Liver (tissue), 8 donors: ENCODE measurements at regions not wholly inside any gene's neighbourhood (a gene's known extent, or its start where the extent isn't known, plus 50 kb on each side); places are given as distances from the start of the nearest gene placed in this dataset.
"Not testable (repeated sequence)": the region's sequence is repeated elsewhere in the genome, so short reads cannot be mapped to it uniquely, and the experiment has no call there.

Source experiments
- DNase-seq: peaks from one replicate; pipeline ENCODE4 v3.0.0-alpha.2; 2017; ENCODE audit warnings: low spot score
- H3K27ac ChIP-seq, 2 donors: one replicate each; pipeline ENCODE4 v1.7.0; 2013; ENCODE audit warnings: inconsistent platforms in 2 of 2, low read length in 2 of 2, control low read depth in 1 of 2, low read depth in 1 of 2, mild to moderate bottlenecking in 1 of 2
- H3K27me3 ChIP-seq, 4 donors: one replicate each; pipeline versions ENCODE4 v1.6.1 to v1.7.0; 2013; ENCODE audit warnings: low read length in 3 of 4, inconsistent platforms in 1 of 4, mild to moderate bottlenecking in 1 of 4, moderate library complexity in 1 of 4; ENCODE audit not compliant: control insufficient read depth in 4 of 4, insufficient read depth in 4 of 4
- H3K36me3 ChIP-seq, 4 donors: one replicate each; pipeline versions ENCODE4 v1.6.1 to v1.7.0; 2013; ENCODE audit warnings: low read length in 3 of 4, mild to moderate bottlenecking in 3 of 4, low read depth in 1 of 4, moderate library complexity in 1 of 4; ENCODE audit not compliant: control insufficient read depth in 4 of 4, insufficient read depth in 3 of 4
- H3K4me1 ChIP-seq, 4 donors: one replicate each; pipeline versions ENCODE4 v1.6.1 to v1.7.0; 2013; ENCODE audit warnings: low read length in 3 of 4, mild to moderate bottlenecking in 3 of 4, moderate library complexity in 1 of 4; ENCODE audit not compliant: control insufficient read depth in 4 of 4, insufficient read depth in 4 of 4
- H3K4me3 ChIP-seq, 3 donors: one replicate each; pipeline versions ENCODE4 v1.6.1 to v1.7.0; 2013; ENCODE audit warnings: low read length in 3 of 3, control low read depth in 1 of 3, low read depth in 1 of 3, mild to moderate bottlenecking in 1 of 3
- H3K9ac ChIP-seq, 2 donors: one replicate each; pipeline ENCODE4 v1.7.0; 2013; ENCODE audit warnings: low read length in 2 of 2, mild to moderate bottlenecking in 2 of 2, moderate library complexity in 2 of 2, control low read depth in 1 of 2, low read depth in 1 of 2
- H3K9me3 ChIP-seq, 4 donors: one replicate each; pipeline versions ENCODE4 v1.6.1 to v1.7.0; 2013; ENCODE audit warnings: low read length in 3 of 4; ENCODE audit not compliant: control insufficient read depth in 4 of 4
- ATF3 ChIP-seq: IDR thresholded peaks from 2 replicates; pipeline ENCODE4 v1.6.1; 2016; ENCODE audit warnings: antibody characterized with exemption
- CTCF ChIP-seq: fragments of 150-350 bp; IDR thresholded peaks from 2 replicates; pipeline ENCODE4 v1.5.1; 2017; ENCODE audit warnings: improper control_type of control experiment, low read depth, low read length; ENCODE audit not compliant: missing input control
- EGR1 ChIP-seq, 2 donors: IDR thresholded peaks; 2 replicates each; pipeline ENCODE4 v1.6.1; 2016 to 2018; ENCODE audit warnings: antibody characterized with exemption in 2 of 2, low read depth in 2 of 2
- FOXA1 ChIP-seq: IDR thresholded peaks from 2 replicates; pipeline ENCODE4 v1.6.1; 2016; ENCODE audit warnings: antibody characterized with exemption
- FOXA2 ChIP-seq: IDR thresholded peaks from 2 replicates; pipeline ENCODE4 v1.6.1; 2016; ENCODE audit warnings: antibody characterized with exemption
- GABPA ChIP-seq, 2 donors: IDR thresholded peaks in 1 of 2; conservative IDR thresholded peaks in 1 of 2; 2 replicates each; pipeline ENCODE4 v1.6.1; 2016; ENCODE audit warnings: antibody characterized with exemption in 2 of 2, mild to moderate bottlenecking in 1 of 2, moderate library complexity in 1 of 2
- HNF4A ChIP-seq, 2 donors: conservative IDR thresholded peaks; 2 replicates each; pipeline ENCODE4 v1.6.1; 2016; ENCODE audit warnings: antibody characterized with exemption in 2 of 2, mild to moderate bottlenecking in 2 of 2
- HNF4G ChIP-seq: IDR thresholded peaks from 2 replicates; pipeline ENCODE4 v1.6.1; 2016; ENCODE audit warnings: antibody characterized with exemption
- JUND ChIP-seq, 2 donors: IDR thresholded peaks; 2 replicates each; pipeline ENCODE4 v1.6.1; 2016; ENCODE audit warnings: antibody characterized with exemption in 2 of 2
- NR2F2 ChIP-seq: IDR thresholded peaks from 2 replicates; pipeline ENCODE4 v1.6.1; 2016; ENCODE audit warnings: antibody characterized with exemption
- RAD21 ChIP-seq, 2 donors: IDR thresholded peaks; 2 replicates each; pipeline ENCODE4 v1.6.1; 2016; ENCODE audit warnings: antibody characterized with exemption in 2 of 2, mild to moderate bottlenecking in 2 of 2
- RXRA ChIP-seq, 2 donors: IDR thresholded peaks; 2 replicates each; pipeline ENCODE4 v1.6.1; 2017 to 2018; ENCODE audit warnings: antibody characterized with exemption in 2 of 2, mild to moderate bottlenecking in 1 of 2
- SP1 ChIP-seq: IDR thresholded peaks from 2 replicates; pipeline ENCODE4 v1.6.1; 2018; ENCODE audit warnings: antibody characterized with exemption, mild to moderate bottlenecking
- TAF1 ChIP-seq: conservative IDR thresholded peaks from 2 replicates; pipeline ENCODE4 v1.6.1; 2016; ENCODE audit warnings: antibody characterized with exemption, mild to moderate bottlenecking
- YY1 ChIP-seq: IDR thresholded peaks from 2 replicates; pipeline ENCODE4 v1.6.1; 2016; ENCODE audit warnings: antibody characterized with exemption, mild to moderate bottlenecking
- ZBTB33 ChIP-seq: IDR thresholded peaks from 2 replicates; pipeline ENCODE4 v1.6.1; 2016; ENCODE audit warnings: antibody characterized with exemption
- WGBS: extraction: QIAGEN DNeasy Blood & Tissue Kit; methylation state at CpG from one replicate; pipeline ENCODE4 v1.1.7; 2013; 5-methylcytosine and 5-hydroxymethylcytosine counted together
- TF ChIP-seq, protein P1 (sequence below): IDR thresholded peaks from 2 replicates; pipeline ENCODE4 v1.6.1; 2016; ENCODE audit warnings: antibody characterized with exemption, mild to moderate bottlenecking
- TF ChIP-seq, protein P2 (sequence below): IDR thresholded peaks from 2 replicates; pipeline ENCODE4 v1.6.1; 2016; ENCODE audit warnings: antibody characterized with exemption
- donor health status: healthy.
- donor health status: healthy.
- donor health status: healthy.
- donor health status: healthy.
- donor health status: healthy.

GRCh38 chr3:153404157-153404556 is 242.1 kb downstream of the RAP2B start:
- Histone ChIP-seq H3K27me3 (no peaks in the 10 kb centered on the region), H3K27ac (no peak overlapping the region), H3K36me3 (no peaks in the 10 kb centered on the region), H3K4me1 (no peaks in the 10 kb centered on the region), H3K9ac (no peak overlapping the region), H3K9me3 (no peaks in the 10 kb centered on the region), H3K4me3 (no peak overlapping the region)
- 47% methylated on average over 2 of the region's 2 CpGs for WGBS
- no peak for DNase-seq
- TF ChIP-seq RAD21 (IDR thresholded peaks at IDR 0.05) = no peak
- TF ChIP-seq, protein P1, sequence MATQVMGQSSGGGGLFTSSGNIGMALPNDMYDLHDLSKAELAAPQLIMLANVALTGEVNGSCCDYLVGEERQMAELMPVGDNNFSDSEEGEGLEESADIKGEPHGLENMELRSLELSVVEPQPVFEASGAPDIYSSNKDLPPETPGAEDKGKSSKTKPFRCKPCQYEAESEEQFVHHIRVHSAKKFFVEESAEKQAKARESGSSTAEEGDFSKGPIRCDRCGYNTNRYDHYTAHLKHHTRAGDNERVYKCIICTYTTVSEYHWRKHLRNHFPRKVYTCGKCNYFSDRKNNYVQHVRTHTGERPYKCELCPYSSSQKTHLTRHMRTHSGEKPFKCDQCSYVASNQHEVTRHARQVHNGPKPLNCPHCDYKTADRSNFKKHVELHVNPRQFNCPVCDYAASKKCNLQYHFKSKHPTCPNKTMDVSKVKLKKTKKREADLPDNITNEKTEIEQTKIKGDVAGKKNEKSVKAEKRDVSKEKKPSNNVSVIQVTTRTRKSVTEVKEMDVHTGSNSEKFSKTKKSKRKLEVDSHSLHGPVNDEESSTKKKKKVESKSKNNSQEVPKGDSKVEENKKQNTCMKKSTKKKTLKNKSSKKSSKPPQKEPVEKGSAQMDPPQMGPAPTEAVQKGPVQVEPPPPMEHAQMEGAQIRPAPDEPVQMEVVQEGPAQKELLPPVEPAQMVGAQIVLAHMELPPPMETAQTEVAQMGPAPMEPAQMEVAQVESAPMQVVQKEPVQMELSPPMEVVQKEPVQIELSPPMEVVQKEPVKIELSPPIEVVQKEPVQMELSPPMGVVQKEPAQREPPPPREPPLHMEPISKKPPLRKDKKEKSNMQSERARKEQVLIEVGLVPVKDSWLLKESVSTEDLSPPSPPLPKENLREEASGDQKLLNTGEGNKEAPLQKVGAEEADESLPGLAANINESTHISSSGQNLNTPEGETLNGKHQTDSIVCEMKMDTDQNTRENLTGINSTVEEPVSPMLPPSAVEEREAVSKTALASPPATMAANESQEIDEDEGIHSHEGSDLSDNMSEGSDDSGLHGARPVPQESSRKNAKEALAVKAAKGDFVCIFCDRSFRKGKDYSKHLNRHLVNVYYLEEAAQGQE = no peak
- no peak for TF ChIP-seq NR2F2
- TF ChIP-seq TAF1 = no peak
- no peak for TF ChIP-seq EGR1 (IDR thresholded peaks at IDR 0.05; ENCODE audit: low read depth in 2 of 2)
- TF ChIP-seq CTCF = no peak
- TF ChIP-seq, protein P2, sequence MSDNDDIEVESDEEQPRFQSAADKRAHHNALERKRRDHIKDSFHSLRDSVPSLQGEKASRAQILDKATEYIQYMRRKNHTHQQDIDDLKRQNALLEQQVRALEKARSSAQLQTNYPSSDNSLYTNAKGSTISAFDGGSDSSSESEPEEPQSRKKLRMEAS = no peak
- TF ChIP-seq YY1 = no peak
- no peak for TF ChIP-seq JUND (IDR thresholded peaks at IDR 0.05)
- no peak for TF ChIP-seq SP1

DNA sequence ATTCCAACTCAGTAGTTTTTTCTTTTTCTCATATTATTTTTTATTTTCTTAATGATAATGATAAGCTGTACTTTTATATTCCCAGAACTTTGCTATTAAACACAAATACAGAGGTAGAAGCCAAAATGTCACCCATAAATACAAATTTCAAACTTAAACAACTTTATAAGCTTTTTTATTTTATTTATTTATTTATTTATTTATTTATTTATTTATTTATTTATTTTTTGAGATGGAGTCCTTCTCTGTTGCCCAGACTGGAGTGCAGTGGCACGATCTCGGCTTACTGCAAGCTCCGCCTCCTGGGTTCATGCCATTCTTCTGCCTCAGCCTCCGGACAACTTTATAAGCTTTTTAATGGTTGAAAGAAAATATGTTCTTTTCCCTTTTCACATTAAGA is 243.3 kb downstream of the RAP2B start:
- H3K36me3 ChIP-seq, H3K27ac ChIP-seq, DNase-seq, H3K9me3 ChIP-seq, H3K4me1 ChIP-seq, H3K4me3 ChIP-seq, H3K27me3 ChIP-seq, H3K9ac ChIP-seq: not testable (repeated sequence)
- WGBS = 92% methylated on average over 4 of the region's 4 CpGs

GRCh38 chr3:153410517-153410916 is 248.5 kb downstream of the RAP2B start:
- no peaks in the 10 kb centered on the region for H3K9me3 ChIP-seq
- 42% methylated on average over 3 of the region's 3 CpGs for WGBS
- H3K27me3 ChIP-seq = no peaks in the 10 kb centered on the region
- no peaks in the 10 kb centered on the region for H3K36me3 ChIP-seq
- no peaks in the 10 kb centered on the region for H3K4me1 ChIP-seq
- H3K4me3 ChIP-seq = no peak overlapping the region
- no peak overlapping the region for H3K9ac ChIP-seq
- no peak overlapping the region for H3K27ac ChIP-seq
- DNase-seq = no peak
- TF ChIP-seq, protein P2 = no peak
- TF ChIP-seq FOXA1 = no peak
- no peak for TF ChIP-seq NR2F2
- no peak for TF ChIP-seq GABPA (IDR thresholded peaks at IDR 0.05 in 1 of 2, conservative IDR thresholded peaks at IDR 0.05 in 1 of 2)
- no peak for TF ChIP-seq FOXA2
- no peak for TF ChIP-seq YY1
- no peak for TF ChIP-seq EGR1 (IDR thresholded peaks at IDR 0.05; ENCODE audit: low read depth in 2 of 2)
- TF ChIP-seq ATF3 = no peak
- no peak for TF ChIP-seq HNF4G
- TF ChIP-seq JUND (IDR thresholded peaks at IDR 0.05) = no peak
- no peak for TF ChIP-seq RXRA (IDR thresholded peaks at IDR 0.05)
- no peak for TF ChIP-seq RAD21 (IDR thresholded peaks at IDR 0.05)
- TF ChIP-seq HNF4A (conservative IDR thresholded peaks at IDR 0.05) = no peak
- TF ChIP-seq ZBTB33 = no peak
